ENCODE measurements at regions not wholly inside any gene's neighbourhood (a gene's known extent, or its start where the extent isn't known, plus 50 kb on each side); places are given as distances from the start of the nearest gene placed in this dataset.

DNA sequence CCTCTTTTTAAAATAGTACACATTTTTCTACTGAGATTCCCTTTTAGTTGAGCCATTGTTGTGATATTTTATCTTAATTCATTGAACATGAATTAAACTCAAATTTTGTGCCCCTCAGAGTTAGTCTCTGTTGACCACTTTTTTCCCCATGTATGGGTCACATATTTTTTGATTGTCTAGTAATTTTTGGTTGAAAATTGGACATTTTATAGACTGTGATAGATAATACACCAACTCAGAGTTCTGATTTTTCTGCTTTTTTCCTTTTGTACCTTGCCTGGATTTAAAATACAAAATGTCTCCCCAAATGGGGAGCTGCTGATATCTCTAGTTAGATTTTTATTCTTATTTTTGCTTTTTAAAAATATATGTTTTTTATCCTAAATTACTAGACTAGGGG is 291.8 kb upstream of the CITED2 start:
- DNase-seq (ENCODE audit: low read depth), result no peak

DNA sequence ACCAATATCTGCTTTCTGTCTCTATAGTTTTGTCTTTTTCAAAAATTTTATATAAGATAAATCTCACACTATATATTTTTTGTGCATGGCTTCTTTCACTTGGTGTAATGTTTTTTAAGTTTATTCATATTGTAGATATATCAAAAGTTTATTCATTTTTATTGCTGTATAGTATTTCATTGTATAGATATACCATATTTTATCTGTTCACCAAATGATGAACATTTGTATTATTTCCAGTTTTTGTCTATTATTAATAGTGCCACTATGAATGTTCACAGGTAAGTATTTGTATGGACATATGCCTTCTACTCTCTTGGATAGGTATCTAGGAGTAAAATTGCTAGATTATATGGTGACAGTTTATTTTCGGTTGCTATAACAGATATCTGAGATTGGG is 289.5 kb upstream of the CITED2 start:
- no peak for DNase-seq (ENCODE audit: low read depth)

DNA sequence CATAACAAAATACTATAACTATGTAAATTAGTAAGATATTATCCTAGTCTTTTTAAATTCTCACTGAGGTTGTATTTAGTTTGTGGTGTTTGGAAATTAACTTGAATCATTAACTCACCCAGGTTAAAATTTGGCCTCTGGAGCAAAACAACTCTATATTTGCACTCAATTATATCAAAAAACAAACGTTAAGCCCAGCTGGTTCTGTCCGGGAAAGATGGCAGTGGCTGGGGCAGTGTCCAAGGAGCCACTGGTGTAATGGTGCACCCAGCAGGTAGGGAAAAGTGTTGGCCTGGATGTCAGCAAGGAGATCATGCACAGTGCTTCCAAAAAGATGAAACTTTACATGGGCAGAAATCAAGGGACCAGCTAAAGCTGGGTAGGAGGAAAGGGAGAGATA is 285.3 kb upstream of the CITED2 start:
- no peak for DNase-seq (ENCODE audit: low read depth)

DNA sequence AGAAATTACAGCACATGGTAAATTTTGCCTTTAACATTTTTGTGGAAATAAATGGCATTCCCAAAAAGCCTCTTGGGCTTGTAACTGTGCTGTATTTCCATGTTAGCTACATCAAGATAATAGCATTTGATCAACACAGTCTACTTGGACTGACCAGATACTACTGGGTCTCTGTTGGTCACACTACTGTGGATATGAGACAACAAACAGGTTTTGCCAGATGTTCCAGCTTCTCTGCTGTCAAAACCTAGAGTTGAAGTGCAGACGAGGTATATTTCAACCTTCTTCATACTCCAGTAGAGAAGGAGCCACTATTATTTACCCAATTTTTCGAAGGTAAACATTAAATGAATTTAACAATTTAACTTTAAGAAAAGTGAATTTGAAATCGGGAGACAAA is 284.7 kb upstream of the CITED2 start:
- DNase-seq (ENCODE audit: low read depth), result no peak

DNA sequence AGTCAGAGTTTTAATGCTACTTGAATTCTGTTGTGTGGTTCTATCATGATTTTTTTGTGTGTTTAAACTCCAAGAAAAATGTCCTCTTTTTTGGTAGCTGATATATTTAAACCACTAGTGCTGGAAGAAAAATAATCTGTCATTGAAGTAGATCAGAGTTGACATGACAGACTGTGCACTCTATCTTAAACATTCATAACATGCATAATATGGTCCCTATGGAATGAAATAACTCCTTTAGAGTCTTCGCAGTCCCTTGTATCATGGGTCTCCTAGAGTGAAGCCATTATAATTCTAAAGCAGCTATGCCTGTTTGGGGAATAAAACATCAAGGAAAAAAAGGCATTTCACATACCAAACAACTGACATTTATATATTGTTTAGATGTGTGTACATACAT is 282.7 kb upstream of the CITED2 start:
- DNase-seq (ENCODE audit: low read depth), result no peak

DNA sequence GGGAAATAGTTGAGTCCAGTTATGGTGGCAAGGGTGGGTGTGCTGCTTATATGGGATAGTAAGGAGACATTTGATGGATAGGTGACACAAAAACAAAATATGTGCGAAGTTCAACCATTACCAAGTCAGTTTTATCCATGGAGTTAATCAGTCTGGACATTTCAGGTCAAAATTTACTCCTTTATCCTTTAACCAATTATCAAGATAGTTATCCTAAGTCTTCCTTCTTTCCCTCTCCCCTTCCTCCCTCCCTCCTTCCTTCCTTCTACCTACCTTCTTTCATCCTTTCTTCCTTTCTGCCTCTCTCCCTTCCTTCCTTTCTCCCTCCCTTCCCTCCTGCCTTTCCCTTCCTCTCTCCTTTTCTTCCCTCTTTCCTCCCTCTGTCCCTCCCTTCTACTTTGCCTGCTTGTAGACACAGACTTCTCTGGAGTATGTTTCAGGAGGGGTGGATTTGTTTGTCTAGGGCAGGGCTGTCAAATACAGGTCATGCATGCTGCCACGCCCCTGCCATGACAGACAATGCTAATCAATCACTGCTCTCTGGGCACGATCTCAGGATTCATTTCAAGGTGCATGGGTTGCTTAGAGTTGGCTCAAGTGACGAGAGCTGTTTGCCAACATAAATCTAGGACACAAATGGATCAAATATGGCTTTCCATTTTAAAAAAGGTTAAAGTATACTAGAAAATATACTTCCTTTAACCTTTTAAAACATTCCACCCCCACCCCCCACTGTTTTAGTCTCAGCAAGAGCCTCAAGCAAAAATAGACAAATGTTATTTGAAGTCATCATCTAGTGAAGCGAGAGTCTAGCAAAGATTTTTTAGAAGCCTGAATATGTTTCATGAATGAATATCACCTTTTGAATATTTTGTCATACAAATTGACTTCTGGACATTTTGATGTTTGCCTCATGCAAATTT is 281.6 kb upstream of the CITED2 start:
- no peak for DNase-seq (ENCODE audit: low read depth)

DNA sequence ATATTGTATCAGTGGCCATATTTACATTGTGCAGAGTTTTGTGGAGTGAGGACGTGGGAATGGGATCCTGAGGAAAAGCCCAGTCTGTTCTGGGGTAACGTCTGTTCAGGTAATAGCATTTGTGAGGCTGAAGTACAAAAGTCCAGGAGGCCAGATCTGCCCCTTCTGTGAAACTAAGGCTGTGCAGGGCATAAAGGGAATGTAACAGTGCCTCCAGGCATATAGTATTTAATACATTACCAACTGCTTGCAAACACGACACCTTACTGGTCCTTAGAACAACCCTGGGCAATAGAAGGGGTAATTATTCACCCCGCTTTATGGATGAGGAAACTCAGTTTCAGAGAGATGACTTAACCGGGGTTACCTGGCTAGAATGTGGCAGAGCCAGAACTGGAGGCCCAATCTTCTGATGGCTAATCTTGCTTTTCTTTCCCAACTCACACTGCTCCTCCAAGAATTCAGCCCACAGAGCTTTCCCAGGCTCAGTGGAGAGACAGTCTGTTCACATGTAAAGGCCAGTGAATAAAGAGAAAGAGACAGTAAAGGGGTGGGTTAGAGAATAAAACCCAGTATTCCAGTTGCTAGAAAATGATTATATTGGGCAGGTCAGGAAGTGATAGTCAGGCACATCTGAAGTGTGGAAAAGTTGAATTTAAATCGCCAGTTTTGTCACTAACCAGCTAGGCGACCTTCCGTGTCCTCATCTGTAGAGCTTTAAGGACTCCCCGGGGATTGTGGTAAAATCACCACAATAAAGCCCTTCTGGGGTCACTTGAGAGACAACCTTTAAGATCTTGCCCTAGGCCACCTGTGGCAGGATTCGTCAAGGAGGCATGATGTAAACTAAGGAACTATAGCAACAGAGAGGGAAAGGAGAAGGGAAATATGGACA is 280.7 kb upstream of the CITED2 start:
- DNase-seq (ENCODE audit: low read depth), result no peak

DNA sequence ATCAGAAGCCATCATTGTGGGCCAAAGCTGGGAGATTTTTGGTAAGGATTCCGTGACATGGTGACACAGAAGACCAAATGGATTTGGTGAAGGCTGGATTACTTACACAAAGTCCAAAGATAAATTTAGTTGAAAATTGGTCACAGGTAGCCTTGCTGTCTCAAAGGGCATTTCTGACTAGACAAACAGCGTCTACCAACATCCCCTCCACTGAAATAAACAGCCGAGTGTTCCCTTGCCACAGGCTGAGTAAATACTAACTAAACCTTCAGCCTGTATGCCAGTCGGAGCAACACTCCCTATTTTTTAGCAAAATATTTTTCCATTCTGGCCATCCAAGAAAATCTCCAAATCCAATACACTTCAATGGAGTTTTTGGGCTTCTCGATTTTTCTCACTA is 279.9 kb upstream of the CITED2 start:
- no peak for DNase-seq (ENCODE audit: low read depth)

DNA sequence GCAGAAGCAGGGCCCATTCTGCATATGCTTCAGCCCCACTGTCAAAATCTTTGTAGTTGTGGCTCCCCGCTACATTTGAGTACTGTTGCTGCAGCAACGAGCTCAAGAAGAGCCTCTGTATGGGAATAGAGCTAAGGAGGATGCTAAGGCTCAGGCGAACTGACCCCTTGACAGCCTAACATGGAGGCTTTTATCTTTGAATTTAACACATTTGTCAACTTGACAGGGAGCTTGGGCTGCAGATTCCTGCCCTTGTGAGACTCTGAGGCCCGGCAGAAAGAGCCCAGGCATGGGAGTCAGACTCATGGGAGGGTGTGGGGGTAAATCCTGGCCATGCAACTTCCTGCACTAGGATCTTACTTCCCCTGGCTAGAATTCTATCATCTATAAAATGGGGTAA is 278.7 kb upstream of the CITED2 start:
- DNase-seq (ENCODE audit: low read depth), result no peak

DNA sequence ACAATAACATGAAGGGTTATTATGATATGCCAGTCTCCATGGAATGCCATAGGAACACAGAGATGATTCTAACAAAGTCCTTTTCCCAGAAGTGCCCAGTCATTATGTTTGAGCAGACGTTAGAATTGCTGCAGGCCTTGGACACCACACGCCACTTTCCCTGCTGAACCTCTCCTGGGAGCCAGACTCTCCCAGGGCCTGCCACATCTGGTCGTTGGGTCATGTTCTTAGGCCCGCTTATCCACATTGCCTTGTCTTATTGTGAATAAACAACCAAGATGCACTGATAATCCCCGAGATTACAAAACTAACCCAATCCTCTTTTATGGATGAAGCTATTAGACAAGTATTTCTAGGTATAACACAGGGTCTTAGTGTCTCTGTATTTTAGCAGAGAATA is 276.5 kb upstream of the CITED2 start:
- no peak for DNase-seq (ENCODE audit: low read depth)

DNA sequence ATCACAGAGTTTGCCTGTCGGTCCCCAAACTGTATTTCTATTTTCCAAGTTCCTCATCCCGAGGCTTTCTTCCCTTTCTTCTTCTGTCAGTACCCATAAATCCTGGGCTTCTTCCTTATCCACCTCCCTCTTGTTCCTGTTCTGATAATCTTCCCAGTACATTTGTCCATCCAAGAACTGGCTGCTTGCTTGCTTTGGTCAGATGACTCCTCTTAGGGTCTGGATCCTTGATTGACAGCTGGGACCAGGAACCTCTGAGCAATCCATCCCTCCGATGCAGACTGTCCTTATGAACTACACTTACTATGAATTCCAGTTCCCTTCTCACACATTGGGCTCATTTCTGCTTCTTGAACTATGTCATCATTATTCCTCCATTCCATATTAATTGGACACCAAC is 275.3 kb upstream of the CITED2 start:
- DNase-seq (ENCODE audit: low read depth), result no peak

DNA sequence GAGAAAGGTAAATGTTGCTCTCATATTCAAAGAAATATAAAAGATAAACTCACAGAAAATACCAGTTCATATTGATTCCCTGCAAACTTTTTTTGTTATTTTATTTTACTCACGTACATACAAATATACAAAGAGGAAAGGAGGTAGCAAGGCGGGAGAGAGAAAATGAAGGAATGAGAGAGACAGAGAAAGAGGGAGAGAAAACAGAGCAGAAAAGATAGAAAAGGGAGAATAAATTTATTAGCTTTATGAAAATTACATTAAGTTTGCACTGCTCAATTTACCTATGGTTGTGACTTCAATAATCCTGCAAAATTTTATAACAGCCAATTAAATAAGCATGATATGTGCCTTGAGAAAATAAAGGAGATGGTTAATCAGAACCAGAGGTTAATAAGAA is 274.7 kb upstream of the CITED2 start:
- no peak for DNase-seq (ENCODE audit: low read depth)

DNA sequence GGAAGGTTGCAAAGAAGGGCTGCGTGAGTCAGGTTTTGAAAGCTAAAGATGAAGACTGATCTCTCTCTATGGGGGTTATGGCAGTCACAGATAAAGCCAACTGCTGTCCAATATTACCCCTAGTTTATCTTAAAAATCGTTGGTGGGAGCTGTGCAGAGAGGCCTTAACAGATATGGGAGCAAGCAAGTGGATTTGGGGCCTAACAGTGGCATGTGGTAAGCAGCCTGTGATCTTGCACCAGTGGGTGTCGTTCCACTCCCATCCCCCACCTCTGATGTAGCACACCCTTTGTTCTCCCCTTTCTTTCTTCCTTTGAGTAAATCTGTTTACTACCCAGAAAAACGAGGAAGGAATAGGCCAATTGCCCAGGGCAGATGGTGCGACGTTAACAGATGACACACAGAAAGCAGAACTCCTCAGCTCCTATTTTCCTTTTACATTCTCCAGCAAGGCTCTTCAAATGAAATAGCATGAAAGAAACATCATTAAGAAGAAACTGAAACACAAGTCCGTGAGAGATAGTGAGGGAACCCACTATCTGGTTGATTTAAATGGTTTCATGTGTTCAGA is 274.1 kb upstream of the CITED2 start:
- DNase-seq (ENCODE audit: low read depth), result no peak

DNA sequence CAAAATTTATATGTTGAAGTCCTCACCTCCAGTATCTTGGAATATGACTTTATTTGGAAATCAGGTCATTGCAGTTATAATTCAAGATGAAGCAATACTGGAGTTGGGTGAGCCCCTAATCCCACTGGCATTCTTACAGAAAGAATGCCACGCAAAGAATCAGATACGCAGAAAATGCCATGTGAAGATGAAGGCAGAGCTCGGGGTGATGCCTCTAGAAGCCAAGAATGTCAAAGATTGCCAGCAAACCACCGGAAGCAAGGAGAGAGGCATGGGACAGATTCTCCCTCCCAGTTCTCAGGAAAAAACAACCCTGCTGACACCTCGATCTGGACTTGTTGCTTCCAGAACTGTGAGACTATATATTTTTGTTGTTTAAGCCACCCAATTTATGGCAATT is 273.4 kb upstream of the CITED2 start:
- no peak for DNase-seq (ENCODE audit: low read depth)

DNA sequence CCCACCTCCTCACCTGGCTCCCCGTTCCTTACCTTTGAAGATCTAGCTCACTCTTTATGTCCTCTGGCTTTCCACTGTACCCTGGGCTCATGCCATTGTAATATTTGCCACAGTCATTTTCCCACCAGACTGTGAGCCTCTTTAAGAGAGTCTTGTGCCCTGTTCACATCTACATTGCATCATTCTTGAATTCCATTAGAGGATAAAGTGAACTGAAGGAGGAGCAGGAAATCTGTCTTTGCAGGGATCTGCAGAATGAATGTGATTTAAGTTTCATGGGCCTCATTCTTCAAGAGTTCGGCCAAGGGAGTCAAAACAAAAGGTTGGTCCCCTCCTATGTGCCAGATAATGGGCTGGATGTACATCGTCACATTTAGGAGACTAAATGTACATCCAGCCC is 272.6 kb upstream of the CITED2 start:
- peak; percentile 2 for DNase-seq (ENCODE audit: low read depth)

DNA sequence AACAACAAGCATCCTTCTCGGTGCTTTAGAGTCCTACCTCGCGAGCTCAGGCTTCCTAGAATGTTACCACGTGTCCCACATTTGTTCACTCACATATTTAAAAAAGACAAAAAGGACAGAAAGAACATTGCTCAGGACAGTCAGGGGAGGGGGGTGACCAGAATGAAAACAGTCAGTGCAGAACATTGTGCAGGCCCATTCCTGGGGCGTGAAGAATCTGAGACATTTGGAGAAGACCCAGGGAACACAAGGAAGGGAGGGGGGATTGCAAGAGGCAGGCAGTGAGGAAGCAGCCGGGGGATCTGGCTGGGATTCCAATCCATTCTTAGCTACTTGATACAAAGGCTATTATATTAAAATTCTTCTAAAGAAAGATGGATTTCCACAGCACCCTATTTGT is 270.4 kb upstream of the CITED2 start:
- DNase-seq (ENCODE audit: low read depth), result peak; percentile 27

DNA sequence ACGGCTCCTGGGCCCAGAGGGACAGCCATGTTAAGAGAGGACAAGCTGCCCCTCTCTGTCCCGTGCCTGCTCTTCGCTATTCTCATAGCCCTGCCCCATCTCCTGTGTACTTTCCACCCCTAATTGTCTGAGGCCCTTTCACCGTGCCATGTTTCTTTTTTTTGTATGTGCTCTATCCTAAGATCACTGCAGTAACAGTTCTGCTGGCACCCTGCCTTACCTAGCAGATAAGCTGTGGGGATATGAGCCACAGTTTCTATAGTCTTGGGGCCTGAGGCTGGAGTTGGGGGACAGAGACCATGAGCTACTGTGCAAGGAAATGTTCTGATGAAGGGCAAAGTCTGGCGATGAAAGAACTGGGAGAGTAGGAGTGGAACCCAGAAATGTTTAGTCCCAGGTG is 269.5 kb upstream of the CITED2 start:
- no peak for DNase-seq (ENCODE audit: low read depth)

DNA sequence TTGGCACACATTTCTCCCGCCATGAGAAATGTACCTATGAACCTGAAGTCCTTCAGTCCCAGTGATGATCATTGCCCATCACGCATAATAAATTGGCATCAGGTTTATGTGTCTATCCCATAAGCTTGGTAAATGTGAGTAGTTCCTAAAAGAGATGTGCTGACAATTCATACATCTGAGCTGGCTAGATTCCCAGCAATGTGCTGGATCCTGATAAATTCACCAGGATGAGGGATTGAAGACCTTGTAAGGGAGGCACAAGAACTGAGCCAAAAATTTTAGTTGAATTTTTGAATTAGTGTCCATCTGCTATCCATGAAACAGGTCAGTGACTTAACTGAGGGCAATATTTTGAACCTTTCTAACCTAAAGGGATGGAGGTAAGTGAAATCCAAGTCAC is 267.9 kb upstream of the CITED2 start:
- no peak for DNase-seq (ENCODE audit: low read depth)

DNA sequence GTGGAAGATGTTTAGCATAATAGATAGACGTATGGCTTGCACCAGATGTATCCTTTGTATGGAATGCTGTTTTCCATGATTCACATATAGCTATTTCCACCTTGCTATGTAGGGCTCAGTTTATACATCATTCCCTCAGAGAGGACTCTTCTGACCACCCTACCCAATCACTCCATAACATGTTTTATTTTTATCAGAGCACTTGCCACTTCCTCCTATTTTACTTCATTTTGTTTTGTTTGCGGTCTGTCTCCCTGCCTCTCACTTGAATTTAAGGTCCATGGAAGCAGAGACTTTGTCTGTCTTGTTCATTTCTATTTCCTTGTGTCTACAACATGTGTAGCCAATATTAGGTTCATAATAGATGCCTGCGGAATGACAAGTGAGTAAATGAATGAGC is 266.9 kb upstream of the CITED2 start:
- DNase-seq (ENCODE audit: low read depth), result no peak

DNA sequence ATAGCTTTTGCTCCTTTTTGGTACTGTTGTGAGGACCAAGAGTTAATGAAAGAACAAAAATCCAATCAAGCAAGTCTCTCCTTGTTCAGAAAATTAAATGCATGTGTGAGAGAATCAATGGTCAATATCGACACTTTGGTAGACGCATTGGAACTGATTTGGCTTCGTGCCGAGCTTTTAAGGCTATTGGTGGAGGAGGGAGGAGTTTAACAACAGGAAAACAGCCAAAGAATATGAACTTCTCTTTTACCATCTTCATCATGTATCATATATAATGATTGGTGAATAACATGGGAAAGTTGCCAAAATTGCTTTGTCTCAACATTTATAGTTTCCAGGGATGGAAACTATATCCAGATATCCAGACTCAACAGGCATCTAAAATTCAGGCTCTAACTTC is 266.5 kb upstream of the CITED2 start:
- DNase-seq (ENCODE audit: low read depth), result no peak

DNA sequence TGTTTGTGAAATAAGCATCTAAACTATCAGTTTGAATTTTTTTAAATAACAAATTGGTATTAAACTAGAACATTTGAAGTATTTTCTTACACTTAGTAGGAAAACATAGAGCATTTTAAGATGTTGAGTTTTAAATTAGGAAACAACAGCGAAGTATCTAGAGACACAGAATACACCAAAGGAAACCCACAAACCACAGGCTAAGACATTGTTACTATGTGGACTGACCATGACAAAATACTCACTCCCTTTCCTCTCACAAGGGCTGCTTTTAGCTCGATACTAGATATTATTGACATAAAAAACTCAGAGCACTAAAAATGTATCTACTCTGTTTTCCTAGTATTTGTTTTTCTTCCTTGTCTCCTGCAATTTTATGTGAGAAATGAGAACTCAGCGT is 266.0 kb upstream of the CITED2 start:
- no peak for DNase-seq (ENCODE audit: low read depth)

DNA sequence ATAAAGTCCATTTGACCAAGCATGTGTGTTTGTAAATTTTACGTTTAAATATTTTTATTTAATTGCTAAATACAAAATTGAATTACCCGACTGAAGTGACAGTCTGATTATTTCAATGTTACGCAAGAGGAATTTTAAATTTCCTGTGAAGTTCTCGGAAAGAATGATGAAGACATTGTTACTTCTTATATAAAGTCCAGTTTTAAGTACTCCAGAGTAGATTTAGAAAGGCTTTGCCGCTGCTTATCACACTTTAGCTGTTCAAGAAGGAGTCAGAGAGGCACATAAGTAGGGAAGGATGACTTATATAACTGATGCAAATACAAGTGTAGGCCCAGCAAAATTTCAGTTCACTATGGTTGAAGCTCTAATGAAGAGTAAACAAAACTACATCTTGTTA is 265.1 kb upstream of the CITED2 start:
- DNase-seq (ENCODE audit: low read depth), result no peak
